IMR-90 (cell line): ENCODE measurements at regions not wholly inside any gene's neighbourhood (a gene's known extent, or its start where the extent isn't known, plus 50 kb on each side); places are given as distances from the start of the nearest gene placed in this dataset.

Experiments used
- ATAC-seq: fragments of 200-7000 bp; cut with Tn5 transposase; 2 replicates; pipeline ENCODE4 v1.9.1; 2020; ENCODE audit warnings: low read depth, mild to moderate bottlenecking, moderate library complexity
- BruUV-seq: library from RNA; stranded (reverse); fragments of 400-500 nt; replicated peaks from 2 replicates; lab custom pipeline; 2021; lab: Mats Ljungman, UMichigan
- CTCF ChIA-PET: fragments of 300-600 bp; formaldehyde crosslinking; extraction: SDS; loops from one replicate; lab custom pipeline; 2021; ENCODE audit warnings: antibody characterized with exemption; lab: Yijun Ruan, JAX
- POLR2A ChIA-PET: fragments of 300-600 bp; sonication (Branson Sonifier 250); formaldehyde crosslinking; loops from one replicate; lab custom pipeline; 2022; ENCODE audit warnings: antibody characterized with exemption; ENCODE audit not compliant: unreplicated experiment; lab: Charles Lee
- DNase-seq: peaks from one replicate; pipeline ENCODE4 v3.0.0; 2013
- H2AFZ ChIP-seq: replicated peaks from 2 replicates; pipeline ENCODE3; 2013; ENCODE audit warnings: low read length, mild to moderate bottlenecking; ENCODE audit not compliant: poor library complexity
- H2AK5ac ChIP-seq: 2 replicates; pipeline ENCODE4 v1.6.1; 2013; ENCODE audit warnings: low read depth, low read length, inconsistent platforms
- H2AK9ac ChIP-seq: replicated peaks from 2 replicates; pipeline ENCODE3; 2013; ENCODE audit warnings: mild to moderate bottlenecking, low read depth, low read length, moderate library complexity; ENCODE audit not compliant: poor library complexity
- H2BK120ac ChIP-seq: 2 replicates; pipeline ENCODE4 v1.6.1; 2013; ENCODE audit warnings: low read depth, low read length, inconsistent platforms
- H2BK15ac ChIP-seq: 3 replicates; pipeline ENCODE4 v1.6.1; 2013; ENCODE audit warnings: low read depth, low read length, inconsistent platforms
- H2BK20ac ChIP-seq: 2 replicates; pipeline ENCODE4 v1.6.1; 2013; ENCODE audit warnings: low read depth, mild to moderate bottlenecking, inconsistent platforms, low read length, moderate library complexity
- H2BK5ac ChIP-seq: 2 replicates; pipeline ENCODE4 v1.6.1; 2013; ENCODE audit warnings: mild to moderate bottlenecking, low read depth, low read length, inconsistent platforms; ENCODE audit not compliant: poor library complexity, severe bottlenecking
- H3K14ac ChIP-seq: replicated peaks from 2 replicates; pipeline ENCODE4 v1.6.1; 2013; ENCODE audit warnings: low read depth, low read length, inconsistent platforms
- H3K18ac ChIP-seq: 2 replicates; pipeline ENCODE4 v1.6.1; 2013; ENCODE audit warnings: low read depth, low read length, control low read depth
- H3K23ac ChIP-seq: 2 replicates; pipeline ENCODE4 v1.6.1; 2013; ENCODE audit warnings: low read depth, low read length, inconsistent platforms
- H3K27ac ChIP-seq: 2 replicates; pipeline ENCODE4 v1.5.1; 2013; ENCODE audit warnings: mild to moderate bottlenecking, control low read depth, low read length; ENCODE audit not compliant: insufficient read depth
- H3K27me3 ChIP-seq: 2 replicates; pipeline ENCODE4 v1.6.1; 2013; ENCODE audit warnings: low read length; ENCODE audit not compliant: control insufficient read depth, insufficient read depth
- H3K36me3 ChIP-seq: 2 replicates; pipeline ENCODE4 v1.6.1; 2013; ENCODE audit warnings: low read length, mixed read lengths; ENCODE audit not compliant: control insufficient read depth, insufficient read depth
- H3K4ac ChIP-seq: 2 replicates; pipeline ENCODE4 v1.6.1; 2013; ENCODE audit warnings: low read depth, low read length, inconsistent platforms
- H3K4me1 ChIP-seq: 2 replicates; pipeline ENCODE4 v1.6.1; 2013; ENCODE audit warnings: low read length, mixed read lengths; ENCODE audit not compliant: control insufficient read depth, insufficient read depth
- H3K4me2 ChIP-seq: 2 replicates; pipeline ENCODE4 v1.6.1; 2013; ENCODE audit warnings: low read depth, mild to moderate bottlenecking, control low read depth, low read length, moderate library complexity
- H3K4me3 ChIP-seq: 2 replicates; pipeline ENCODE4 v1.5.1; 2013; ENCODE audit warnings: low read depth, mild to moderate bottlenecking, control low read depth, low read length, moderate library complexity; ENCODE audit not compliant: insufficient read depth
- H3K56ac ChIP-seq: 2 replicates; pipeline ENCODE4 v1.6.1; 2013; ENCODE audit warnings: low read length, inconsistent platforms; ENCODE audit not compliant: insufficient read depth; ENCODE audit errors: extremely low read depth
- H3K79me1 ChIP-seq, 2 experiments: 2 replicates each; pipeline ENCODE4 v1.6.1; 2013; ENCODE audit warnings: low read length in 2 of 2, inconsistent platforms in 1 of 2, low read depth in 1 of 2
- H3K9ac ChIP-seq: 2 replicates; pipeline ENCODE4 v1.6.1; 2013; ENCODE audit warnings: low read depth, low read length, control low read depth
- H3K9me1 ChIP-seq: 2 replicates; pipeline ENCODE4 v1.6.1; 2013; ENCODE audit warnings: low read length, inconsistent platforms; ENCODE audit not compliant: insufficient read depth
- H3K9me3 ChIP-seq: 2 replicates; pipeline ENCODE4 v1.6.1; 2013; ENCODE audit warnings: low read length; ENCODE audit not compliant: control insufficient read depth, insufficient read depth
- H4K20me1 ChIP-seq: 2 replicates; pipeline ENCODE4 v1.6.1; 2013; ENCODE audit warnings: low read length, inconsistent platforms; ENCODE audit not compliant: insufficient read depth
- H4K5ac ChIP-seq: 2 replicates; pipeline ENCODE4 v1.6.1; 2013; ENCODE audit warnings: mild to moderate bottlenecking, low read depth, low read length, control low read depth
- H4K8ac ChIP-seq, 2 experiments: 2 replicates each; pipeline ENCODE4 v1.6.1; 2013; ENCODE audit warnings: low read depth in 2 of 2, low read length in 2 of 2, control low read depth in 1 of 2, inconsistent platforms in 1 of 2
- H4K91ac ChIP-seq: 2 replicates; pipeline ENCODE4 v1.6.1; 2013; ENCODE audit warnings: low read depth, low read length, inconsistent platforms; ENCODE audit not compliant: insufficient read depth
- CEBPB ChIP-seq: IDR thresholded peaks from 2 replicates; pipeline ENCODE4 v1.6.1; 2012; ENCODE audit warnings: low read depth, low read length, improper control_type of control experiment
- CHD1 ChIP-seq: IDR thresholded peaks from 2 replicates; pipeline ENCODE4 v1.6.1; 2012; ENCODE audit warnings: low read depth, low read length, improper control_type of control experiment
- CTCF ChIP-seq: conservative IDR thresholded peaks from 2 replicates; pipeline ENCODE4 v1.5.1; 2012; ENCODE audit warnings: mild to moderate bottlenecking, low read depth, low read length, improper control_type of control experiment
- FOS ChIP-seq: fragments of 150-350 bp; IDR thresholded peaks from 2 replicates; pipeline ENCODE4 v1.6.1; 2016; ENCODE audit warnings: low read depth, low read length
- POLR2A ChIP-seq: IDR thresholded peaks from 2 replicates; pipeline ENCODE4 v1.6.1; 2012; ENCODE audit warnings: mild to moderate bottlenecking, low read depth, low read length
- RAD21 ChIP-seq: IDR thresholded peaks from 2 replicates; pipeline ENCODE4 v1.6.1; 2012; ENCODE audit warnings: low read length, improper control_type of control experiment
- RFX5 ChIP-seq: IDR thresholded peaks from 2 replicates; pipeline ENCODE4 v1.8.0; 2012; ENCODE audit warnings: low read depth, mild to moderate bottlenecking, low read length, moderate library complexity
- USF2 ChIP-seq: fragments of 150-350 bp; IDR thresholded peaks from 2 replicates; pipeline ENCODE4 v1.6.1; 2017; ENCODE audit warnings: mild to moderate bottlenecking, antibody characterized with exemption, low read length, low read depth
- WGBS, 2 experiments: methylation state at CpG; one replicate each; pipeline versions ENCODE4 v1.1.5 to v1.1.7; 2013; ENCODE audit warnings: missing lambda C conversion rate in 2 of 2; ENCODE audit not compliant: insufficient read length in 1 of 2; ENCODE audit errors: extremely low coverage in 2 of 2; 5-methylcytosine and 5-hydroxymethylcytosine counted together
- dilution Hi-C: fragments of 300-500 bp; cut with HindIII; formaldehyde crosslinking; loops from one replicate; pipeline ENCODE4 v1.14.3; 2018; ENCODE audit warnings: low sequenced_read_pairs; ENCODE audit not compliant: unreplicated experiment
- in situ Hi-C: fragments of 300-500 bp; cut with MboI; formaldehyde crosslinking; loops from 3 replicates; pipeline ENCODE4 v1.14.3; 2019; ENCODE audit warnings: low sequenced_read_pairs, inconsistent platforms, mixed read lengths
- intact Hi-C: fragments of 100-400 bp; cut with micrococcal nuclease; formaldehyde crosslinking; loops from 2 replicates; pipeline ENCODE4 v1.10.0; 2022

- no peak overlapping the region for H2BK15ac ChIP-seq
- ChIA-PET POLR2A (no interaction called here), CTCF (no interaction called here)
- dilution Hi-C loops, result no loop called here
- H4K91ac ChIP-seq, result no peak overlapping the region
- H3K36me3 ChIP-seq, result no peaks in the 10 kb centered on the region
- no peak overlapping the region for H3K23ac ChIP-seq
- ATAC-seq, result no peak
- no peak overlapping the region for H3K27ac ChIP-seq
- no TSS peak for BruUV-seq
- in situ Hi-C loops, result no loop called here
- no peak overlapping the region for H3K4me3 ChIP-seq
- H3K27me3 ChIP-seq, result no peaks in the 10 kb centered on the region
- H2AK9ac ChIP-seq, result no peak overlapping the region
- no peaks in the 10 kb centered on the region for H3K9me3 ChIP-seq
- no peaks in the 10 kb centered on the region for H3K9me1 ChIP-seq
- no peak overlapping the region for H3K14ac ChIP-seq
- no peak overlapping the region for H2AFZ ChIP-seq
- no CpG with 5 or more reads among the region's 4 CpGs for WGBS, 2 experiments
- H4K20me1 ChIP-seq, result no peaks in the 10 kb centered on the region
- intact Hi-C loops, result no loop called here
- H4K8ac ChIP-seq, result no peak overlapping the region
- H3K79me1 ChIP-seq, result no peaks in the 10 kb centered on the region
- no peak overlapping the region for H3K4me2 ChIP-seq
- DNase-seq, result no peak
- no peak overlapping the region for H3K56ac ChIP-seq
- no peak overlapping the region for H2BK120ac ChIP-seq
- H2BK20ac ChIP-seq, result no peak overlapping the region
- H3K18ac ChIP-seq, result no peak overlapping the region
- H2BK5ac ChIP-seq, result no peak overlapping the region
- H3K4me1 ChIP-seq, result no peaks in the 10 kb centered on the region
- TF ChIP-seq POLR2A (no peak), RAD21 (no peak), FOS (no peak), CTCF (no peak), RFX5 (no peak), USF2 (no peak), CHD1 (no peak), CEBPB (no peak)
- no peak overlapping the region for H3K4ac ChIP-seq
- no peak overlapping the region for H3K9ac ChIP-seq
- H2AK5ac ChIP-seq, result no peak overlapping the region
- H4K5ac ChIP-seq, result no peak overlapping the region
Observed at GRCh38 chr15:95726891-95727290, 603.6 kb upstream of the NR2F2 start.
